Embryonic facial prominence (tissue), 1 donor: ENCODE measurements at regions not wholly inside any gene's neighbourhood (a gene's known extent, or its start where the extent isn't known, plus 50 kb on each side); places are given as distances from the start of the nearest gene placed in this dataset.

Experiments
- DNase-seq: peaks from one replicate; pipeline ENCODE4 v3.0.0-alpha.2; 2016; ENCODE audit errors: extremely low spot score

DNA sequence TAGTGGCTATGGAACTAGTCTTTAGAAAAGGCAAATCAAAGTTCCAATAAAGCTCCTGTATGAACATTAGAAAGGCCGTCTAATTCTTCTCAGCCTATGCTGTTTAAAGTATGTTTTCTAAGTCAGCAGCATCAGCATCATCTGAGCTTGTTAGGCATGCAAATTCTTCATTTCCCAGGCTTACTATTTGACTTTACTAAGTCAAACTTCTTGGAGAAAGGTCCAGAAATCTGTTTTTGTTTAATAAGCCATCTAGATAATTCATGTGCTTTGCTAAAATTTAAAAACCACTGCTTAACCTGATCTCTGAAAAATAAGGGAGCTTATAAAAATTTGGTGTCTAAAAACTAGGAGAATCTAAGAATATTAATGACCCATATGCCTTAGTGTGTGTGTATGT is 200.2 kb upstream of the SGCD start:
- DNase-seq = no peak

DNA sequence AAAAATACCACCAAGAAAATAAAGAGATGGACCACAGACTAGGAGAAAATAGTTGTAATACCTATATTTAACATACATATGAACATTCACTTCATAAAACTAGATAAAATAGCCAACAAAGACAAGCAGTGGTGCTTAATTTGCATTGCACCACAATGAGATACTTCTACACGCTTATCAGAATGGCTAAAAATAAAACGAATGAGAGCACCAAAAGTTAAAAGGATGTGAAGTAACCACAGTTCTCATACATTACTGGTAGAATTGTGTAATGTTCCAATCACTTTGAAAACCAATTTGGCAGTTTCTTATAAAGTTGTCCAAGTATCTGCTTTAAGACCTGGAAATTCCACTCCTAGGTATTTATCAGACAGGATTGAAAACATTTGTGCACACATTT is 198.9 kb upstream of the SGCD start:
- no peak for DNase-seq

DNA sequence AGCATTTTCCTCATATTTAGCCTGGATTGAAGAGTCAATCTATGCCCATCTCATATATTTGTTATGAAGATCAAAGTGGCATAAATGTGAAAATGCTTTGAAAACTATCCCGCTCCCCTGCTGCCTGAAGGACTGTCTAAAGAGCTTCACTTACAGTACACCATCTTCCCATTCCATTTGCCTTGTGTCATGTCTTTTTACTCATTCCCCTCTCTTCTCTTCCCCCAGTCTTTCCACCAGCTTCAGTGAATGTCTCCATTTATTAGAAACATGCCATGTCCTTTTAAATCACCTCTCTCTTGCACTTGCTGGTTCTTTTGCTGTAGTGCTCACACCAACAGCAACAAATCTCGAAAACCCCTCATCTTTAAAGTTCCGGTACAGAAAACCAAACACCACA is 192.7 kb upstream of the SGCD start:
- DNase-seq = no peak

DNA sequence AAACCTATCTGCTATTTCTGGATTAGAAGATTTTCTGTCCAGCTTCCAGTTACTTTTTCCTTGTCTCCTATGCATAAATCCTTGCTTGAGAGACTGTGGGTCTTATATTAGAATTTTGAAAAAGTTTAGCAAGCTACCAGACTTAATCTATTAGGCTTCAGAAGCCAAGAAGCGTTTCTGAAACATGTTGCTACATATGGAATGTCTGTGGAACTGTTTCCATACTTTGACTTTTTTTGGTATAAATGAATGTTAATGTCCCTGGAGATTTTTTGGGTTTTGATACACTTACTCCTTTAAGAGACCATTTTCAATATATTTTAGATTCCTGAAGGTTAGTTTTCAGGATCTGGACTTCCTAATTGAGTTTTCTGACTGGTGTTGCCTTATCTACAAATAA is 191.4 kb upstream of the SGCD start:
- DNase-seq = no peak

DNA sequence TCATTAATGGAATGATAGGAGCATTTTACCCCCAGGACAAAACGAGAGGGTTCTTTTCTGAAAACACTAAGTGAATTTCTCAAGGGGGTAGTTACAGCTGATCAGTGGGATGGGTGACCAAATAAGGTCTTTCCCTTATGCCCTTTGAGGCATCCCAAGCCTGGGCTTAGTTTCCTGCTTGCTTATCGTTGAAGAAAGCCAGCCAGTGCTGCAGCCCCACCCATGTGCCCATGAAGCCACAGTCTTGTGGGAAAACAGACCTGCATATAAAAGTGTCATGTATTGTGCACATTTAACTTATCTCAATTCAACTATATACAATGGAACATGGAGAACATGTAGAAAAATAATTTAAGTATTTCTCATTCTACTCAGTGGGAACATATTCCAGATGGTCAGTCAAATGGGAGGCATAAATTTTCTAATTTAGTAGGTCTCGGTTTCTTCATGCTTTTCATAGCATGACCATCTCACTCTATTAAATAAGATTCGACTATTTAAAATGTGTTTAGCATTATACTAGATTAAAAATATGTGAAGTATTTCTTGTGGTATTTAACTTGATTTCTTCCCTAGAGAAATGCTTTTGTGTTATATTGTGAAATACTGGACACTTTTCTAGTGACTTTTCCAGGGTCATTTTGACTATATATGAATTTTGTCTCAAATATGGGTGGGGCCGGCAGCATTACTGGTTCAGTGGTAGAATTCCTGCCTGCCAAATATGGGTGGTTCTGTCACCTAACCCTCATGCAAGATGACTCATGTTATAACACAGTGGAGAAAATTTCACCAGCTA is 189.7 kb upstream of the SGCD start:
- no peak for DNase-seq

GRCh38 chr5:156142867-156143266 is 184.1 kb upstream of the SGCD start:
- DNase-seq = no peak

DNA sequence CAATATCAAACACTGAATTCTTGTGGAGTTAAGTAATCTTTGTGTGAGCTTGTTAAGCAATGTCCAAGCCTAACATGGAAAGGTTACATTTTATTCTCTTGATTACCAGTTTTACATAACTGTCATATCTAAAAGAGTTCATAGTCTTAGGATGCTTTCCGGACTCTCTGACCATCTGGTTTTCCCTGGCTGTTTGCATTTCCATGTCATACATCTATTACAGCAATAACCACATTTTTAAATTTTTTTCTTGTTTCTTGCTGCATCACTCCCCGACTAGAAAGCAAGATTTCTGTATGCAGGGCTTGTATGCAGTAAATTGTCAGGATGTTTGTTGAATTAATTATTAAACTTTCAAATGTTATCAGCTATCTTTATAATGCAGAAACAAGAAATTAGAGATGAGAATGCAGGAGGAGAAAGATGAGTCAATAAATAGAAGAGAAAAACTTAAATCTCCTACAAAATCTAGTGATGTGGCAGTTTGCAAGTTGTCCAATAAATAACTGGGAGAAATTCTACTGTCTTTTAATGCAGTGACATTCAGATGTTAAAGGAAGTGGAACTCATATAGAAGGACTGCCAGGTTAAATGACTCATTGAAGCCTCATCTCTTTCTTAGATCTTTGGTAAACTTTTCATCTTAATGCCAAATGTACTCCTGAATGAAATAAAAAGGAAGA is 179.6 kb upstream of the SGCD start:
- no peak for DNase-seq

- DNase-seq = no peak
Measured at GRCh38 chr5:156147944-156148285, 179.0 kb upstream of the SGCD start.

- no peak for DNase-seq
Measured at GRCh38 chr5:156148301-156148700, 178.7 kb upstream of the SGCD start.

- no peak for DNase-seq
Measured at GRCh38 chr5:156149213-156149612, 177.8 kb upstream of the SGCD start.

GRCh38 chr5:156153602-156154001 is 173.4 kb upstream of the SGCD start:
- DNase-seq = no peak

GRCh38 chr5:156154757-156155156 is 172.2 kb upstream of the SGCD start:
- DNase-seq = no peak

GRCh38 chr5:156155598-156155997 is 171.4 kb upstream of the SGCD start:
- no peak for DNase-seq

DNA sequence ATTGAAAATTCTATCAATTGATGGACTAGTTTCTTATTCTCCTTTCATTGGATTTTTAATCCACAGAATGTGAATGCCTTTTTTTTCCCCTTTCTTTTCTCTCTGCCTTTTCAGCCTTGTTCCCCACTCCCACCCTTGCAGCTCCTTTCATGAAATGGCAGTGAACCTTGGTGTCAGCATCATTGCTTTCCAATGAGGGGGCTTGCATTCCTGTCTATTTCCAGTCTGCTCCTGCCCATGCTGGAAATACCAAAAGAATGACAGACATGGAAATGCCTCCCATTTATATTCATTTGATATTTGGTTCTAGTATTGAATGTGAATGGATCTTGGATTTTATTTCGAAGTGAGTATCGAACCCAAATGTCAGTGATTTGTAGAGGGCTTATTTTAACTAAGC is 162.7 kb upstream of the SGCD start:
- no peak for DNase-seq

- DNase-seq = no peak
Measured at GRCh38 chr5:156169495-156169894, 157.5 kb upstream of the SGCD start.

DNA sequence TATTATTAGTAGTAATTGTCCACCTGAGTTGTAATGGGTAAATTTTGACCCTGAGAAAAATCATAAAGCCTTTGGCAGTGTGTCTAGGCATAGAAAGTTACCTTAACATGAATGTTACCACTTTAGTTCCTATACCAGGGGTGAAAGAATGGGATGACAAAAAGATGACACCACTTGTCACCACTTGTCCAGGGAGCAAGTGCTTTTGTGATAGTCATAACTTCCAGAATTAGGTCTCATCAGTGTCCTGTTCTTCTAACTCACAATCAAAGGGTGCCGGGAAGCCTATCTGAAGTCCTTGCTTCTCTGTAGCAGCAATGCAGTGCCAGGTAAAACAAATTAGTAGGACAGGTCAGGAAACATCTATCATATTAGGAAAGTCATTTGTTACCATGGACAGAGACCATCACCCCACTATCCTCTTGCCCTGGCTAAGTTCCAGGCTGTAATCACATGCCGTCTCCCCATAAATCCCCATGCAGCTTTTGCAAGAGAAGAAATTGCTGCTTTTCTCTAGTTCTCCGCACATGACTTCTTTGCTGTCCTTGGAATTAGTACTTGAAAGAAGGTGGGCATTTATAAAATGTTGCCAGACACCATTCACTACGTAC is 156.5 kb upstream of the SGCD start:
- DNase-seq = no peak

GRCh38 chr5:156174225-156174624 is 152.7 kb upstream of the SGCD start:
- no peak for DNase-seq

GRCh38 chr5:156178117-156178516 is 148.8 kb upstream of the SGCD start:
- DNase-seq = no peak

GRCh38 chr5:156181656-156182055 is 145.3 kb upstream of the SGCD start:
- DNase-seq = no peak

DNA sequence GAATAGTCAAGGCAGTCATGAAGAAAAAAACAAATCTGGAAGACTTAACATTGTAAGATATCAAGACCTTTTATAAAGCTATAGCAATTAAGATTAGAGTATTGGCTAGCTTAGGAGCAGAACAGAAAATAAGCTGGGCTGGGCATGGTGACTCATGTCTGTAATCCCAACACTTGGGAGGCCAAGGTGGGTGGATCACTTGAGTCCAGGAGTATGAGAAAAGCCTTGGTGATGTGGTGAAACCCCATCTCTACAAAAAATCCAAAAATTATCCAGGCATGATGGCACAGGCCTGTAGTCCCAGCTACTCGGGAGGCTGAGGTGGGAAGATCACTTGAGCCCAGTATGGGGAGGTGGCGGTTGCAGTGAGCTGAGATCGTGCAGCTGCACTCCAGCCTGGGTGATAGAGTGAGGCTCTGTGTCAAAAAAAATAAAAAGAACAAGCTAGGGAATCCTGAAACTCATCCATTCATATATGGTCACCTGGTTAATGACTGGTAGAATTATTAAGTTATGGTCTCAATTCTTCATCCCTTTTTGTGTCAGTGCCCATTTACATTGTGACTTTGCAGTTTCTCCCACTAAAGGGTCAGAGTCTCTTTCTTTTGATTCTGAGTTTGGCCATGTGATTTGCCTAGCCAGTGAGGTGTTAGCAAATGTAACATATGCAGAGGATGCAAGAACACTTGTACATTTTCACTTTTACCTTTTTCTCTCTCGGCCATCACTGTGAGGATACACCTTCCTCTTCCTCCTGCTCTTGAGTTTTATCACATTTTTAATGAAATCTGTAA is 144.6 kb upstream of the SGCD start:
- no peak for DNase-seq

DNA sequence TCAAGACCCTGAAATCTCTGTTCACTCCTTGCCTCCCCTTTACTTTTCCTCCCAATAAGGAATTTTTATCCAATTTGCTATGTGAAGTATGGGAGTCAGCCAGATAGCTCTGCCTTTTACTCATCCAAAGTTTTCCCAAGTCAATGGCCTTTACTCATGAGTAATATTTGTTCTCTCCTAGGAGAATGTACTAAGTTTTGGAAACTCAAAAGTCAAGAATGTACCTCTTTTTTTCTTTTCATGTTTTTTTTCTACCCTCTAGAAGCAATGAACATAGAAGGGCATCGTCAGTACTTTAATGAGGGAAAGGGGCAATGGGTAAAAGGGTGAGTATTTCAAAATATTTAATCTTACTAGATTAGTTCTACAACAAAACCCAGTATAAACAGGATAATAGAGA is 140.2 kb upstream of the SGCD start:
- DNase-seq = no peak

- no peak for DNase-seq
Measured at GRCh38 chr5:156188016-156188415, 138.9 kb upstream of the SGCD start.
